ENCODE measurements at regions not wholly inside any gene's neighbourhood (a gene's known extent, or its start where the extent isn't known, plus 50 kb on each side); places are given as distances from the start of the nearest gene placed in this dataset.

DNA sequence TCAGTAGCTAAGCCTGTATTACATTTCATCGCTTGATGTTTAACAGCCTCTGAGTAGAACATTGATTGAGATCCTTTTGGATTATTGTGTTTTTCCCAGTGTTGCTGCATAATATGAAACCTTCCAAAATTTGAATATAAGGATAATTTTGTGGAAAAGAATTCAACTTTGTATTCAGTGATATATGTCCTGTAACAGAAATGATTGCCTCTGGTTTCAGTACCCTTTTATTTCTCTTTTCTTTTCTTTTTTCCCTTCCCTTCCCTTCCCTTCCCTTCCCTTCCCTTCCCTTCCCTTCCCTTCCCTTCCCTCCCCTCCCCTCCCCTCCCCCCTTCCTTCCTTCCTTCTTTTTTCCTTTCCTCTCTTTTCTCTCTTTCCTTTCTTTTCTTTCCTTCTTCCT is 74.6 kb downstream of the UTRN start:
- no peaks in the 10 kb centered on the region; the same call in 1 of the 2 replicates for H4K20me1 ChIP-seq (replicated peaks; ENCODE audit: insufficient read depth)
- H3K36me3 ChIP-seq (ENCODE audit: insufficient read depth) = no peaks in the 10 kb centered on the region
- TF ChIP-seq EZH2 (IDR thresholded peaks at IDR 0.05; ENCODE audit: low read depth, unreplicated experiment) (no peak), POLR2AphosphoS5 (IDR thresholded peaks at IDR 0.05; ENCODE audit: low read depth) (no peak), JUNB (IDR thresholded peaks at IDR 0.05; ENCODE audit: unreplicated experiment) (no peak), NANOG (IDR thresholded peaks at IDR 0.05; ENCODE audit: borderline replicate concordance) (no peak), ZNF114 (CRISPR knock-in tag; IDR thresholded peaks at IDR 0.05) (no peak), CREB1 (CRISPR knock-in tag; IDR thresholded peaks at IDR 0.05; ENCODE audit: low read depth) (no peak), STAT1 (IDR thresholded peaks at IDR 0.05; ENCODE audit: unreplicated experiment) (no peak), CTCF (conservative IDR thresholded peaks at IDR 0.05; ENCODE audit: low read depth in 2 of 2) (no peak), EZH2phosphoT487 (IDR thresholded peaks at IDR 0.05; ENCODE audit: unreplicated experiment) (no peak), ZNF331 (CRISPR knock-in tag; IDR thresholded peaks at IDR 0.05; ENCODE audit: low read depth) (no peak)
- TF ChIP-seq, protein P1, sequence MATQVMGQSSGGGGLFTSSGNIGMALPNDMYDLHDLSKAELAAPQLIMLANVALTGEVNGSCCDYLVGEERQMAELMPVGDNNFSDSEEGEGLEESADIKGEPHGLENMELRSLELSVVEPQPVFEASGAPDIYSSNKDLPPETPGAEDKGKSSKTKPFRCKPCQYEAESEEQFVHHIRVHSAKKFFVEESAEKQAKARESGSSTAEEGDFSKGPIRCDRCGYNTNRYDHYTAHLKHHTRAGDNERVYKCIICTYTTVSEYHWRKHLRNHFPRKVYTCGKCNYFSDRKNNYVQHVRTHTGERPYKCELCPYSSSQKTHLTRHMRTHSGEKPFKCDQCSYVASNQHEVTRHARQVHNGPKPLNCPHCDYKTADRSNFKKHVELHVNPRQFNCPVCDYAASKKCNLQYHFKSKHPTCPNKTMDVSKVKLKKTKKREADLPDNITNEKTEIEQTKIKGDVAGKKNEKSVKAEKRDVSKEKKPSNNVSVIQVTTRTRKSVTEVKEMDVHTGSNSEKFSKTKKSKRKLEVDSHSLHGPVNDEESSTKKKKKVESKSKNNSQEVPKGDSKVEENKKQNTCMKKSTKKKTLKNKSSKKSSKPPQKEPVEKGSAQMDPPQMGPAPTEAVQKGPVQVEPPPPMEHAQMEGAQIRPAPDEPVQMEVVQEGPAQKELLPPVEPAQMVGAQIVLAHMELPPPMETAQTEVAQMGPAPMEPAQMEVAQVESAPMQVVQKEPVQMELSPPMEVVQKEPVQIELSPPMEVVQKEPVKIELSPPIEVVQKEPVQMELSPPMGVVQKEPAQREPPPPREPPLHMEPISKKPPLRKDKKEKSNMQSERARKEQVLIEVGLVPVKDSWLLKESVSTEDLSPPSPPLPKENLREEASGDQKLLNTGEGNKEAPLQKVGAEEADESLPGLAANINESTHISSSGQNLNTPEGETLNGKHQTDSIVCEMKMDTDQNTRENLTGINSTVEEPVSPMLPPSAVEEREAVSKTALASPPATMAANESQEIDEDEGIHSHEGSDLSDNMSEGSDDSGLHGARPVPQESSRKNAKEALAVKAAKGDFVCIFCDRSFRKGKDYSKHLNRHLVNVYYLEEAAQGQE (IDR thresholded peaks at IDR 0.05; ENCODE audit: unreplicated experiment) = no peak
- TF ChIP-seq, protein P2, sequence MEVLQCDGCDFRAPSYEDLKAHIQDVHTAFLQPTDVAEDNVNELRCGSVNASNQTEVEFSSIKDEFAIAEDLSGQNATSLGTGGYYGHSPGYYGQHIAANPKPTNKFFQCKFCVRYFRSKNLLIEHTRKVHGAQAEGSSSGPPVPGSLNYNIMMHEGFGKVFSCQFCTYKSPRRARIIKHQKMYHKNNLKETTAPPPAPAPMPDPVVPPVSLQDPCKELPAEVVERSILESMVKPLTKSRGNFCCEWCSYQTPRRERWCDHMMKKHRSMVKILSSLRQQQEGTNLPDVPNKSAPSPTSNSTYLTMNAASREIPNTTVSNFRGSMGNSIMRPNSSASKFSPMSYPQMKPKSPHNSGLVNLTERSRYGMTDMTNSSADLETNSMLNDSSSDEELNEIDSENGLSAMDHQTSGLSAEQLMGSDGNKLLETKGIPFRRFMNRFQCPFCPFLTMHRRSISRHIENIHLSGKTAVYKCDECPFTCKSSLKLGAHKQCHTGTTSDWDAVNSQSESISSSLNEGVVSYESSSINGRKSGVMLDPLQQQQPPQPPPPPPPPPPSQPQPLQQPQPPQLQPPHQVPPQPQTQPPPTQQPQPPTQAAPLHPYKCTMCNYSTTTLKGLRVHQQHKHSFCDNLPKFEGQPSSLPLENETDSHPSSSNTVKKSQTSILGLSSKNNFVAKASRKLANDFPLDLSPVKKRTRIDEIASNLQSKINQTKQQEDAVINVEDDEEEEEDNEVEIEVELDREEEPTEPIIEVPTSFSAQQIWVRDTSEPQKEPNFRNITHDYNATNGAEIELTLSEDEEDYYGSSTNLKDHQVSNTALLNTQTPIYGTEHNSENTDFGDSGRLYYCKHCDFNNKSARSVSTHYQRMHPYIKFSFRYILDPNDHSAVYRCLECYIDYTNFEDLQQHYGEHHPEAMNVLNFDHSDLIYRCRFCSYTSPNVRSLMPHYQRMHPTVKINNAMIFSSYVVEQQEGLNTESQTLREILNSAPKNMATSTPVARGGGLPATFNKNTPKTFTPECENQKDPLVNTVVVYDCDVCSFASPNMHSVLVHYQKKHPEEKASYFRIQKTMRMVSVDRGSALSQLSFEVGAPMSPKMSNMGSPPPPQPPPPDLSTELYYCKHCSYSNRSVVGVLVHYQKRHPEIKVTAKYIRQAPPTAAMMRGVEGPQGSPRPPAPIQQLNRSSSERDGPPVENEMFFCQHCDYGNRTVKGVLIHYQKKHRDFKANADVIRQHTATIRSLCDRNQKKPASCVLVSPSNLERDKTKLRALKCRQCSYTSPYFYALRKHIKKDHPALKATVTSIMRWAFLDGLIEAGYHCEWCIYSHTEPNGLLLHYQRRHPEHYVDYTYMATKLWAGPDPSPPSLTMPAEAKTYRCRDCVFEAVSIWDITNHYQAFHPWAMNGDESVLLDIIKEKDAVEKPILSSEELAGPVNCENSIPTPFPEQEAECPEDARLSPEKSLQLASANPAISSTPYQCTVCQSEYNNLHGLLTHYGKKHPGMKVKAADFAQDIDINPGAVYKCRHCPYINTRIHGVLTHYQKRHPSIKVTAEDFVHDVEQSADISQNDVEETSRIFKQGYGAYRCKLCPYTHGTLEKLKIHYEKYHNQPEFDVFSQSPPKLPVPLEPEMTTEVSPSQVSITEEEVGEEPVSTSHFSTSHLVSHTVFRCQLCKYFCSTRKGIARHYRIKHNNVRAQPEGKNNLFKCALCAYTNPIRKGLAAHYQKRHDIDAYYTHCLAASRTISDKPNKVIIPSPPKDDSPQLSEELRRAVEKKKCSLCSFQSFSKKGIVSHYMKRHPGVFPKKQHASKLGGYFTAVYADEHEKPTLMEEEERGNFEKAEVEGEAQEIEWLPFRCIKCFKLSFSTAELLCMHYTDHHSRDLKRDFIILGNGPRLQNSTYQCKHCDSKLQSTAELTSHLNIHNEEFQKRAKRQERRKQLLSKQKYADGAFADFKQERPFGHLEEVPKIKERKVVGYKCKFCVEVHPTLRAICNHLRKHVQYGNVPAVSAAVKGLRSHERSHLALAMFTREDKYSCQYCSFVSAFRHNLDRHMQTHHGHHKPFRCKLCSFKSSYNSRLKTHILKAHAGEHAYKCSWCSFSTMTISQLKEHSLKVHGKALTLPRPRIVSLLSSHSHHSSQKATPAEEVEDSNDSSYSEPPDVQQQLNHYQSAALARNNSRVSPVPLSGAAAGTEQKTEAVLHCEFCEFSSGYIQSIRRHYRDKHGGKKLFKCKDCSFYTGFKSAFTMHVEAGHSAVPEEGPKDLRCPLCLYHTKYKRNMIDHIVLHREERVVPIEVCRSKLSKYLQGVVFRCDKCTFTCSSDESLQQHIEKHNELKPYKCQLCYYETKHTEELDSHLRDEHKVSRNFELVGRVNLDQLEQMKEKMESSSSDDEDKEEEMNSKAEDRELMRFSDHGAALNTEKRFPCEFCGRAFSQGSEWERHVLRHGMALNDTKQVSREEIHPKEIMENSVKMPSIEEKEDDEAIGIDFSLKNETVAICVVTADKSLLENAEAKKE (CRISPR knock-in tag; IDR thresholded peaks at IDR 0.05) = no peak
- TF ChIP-seq, protein P3, sequence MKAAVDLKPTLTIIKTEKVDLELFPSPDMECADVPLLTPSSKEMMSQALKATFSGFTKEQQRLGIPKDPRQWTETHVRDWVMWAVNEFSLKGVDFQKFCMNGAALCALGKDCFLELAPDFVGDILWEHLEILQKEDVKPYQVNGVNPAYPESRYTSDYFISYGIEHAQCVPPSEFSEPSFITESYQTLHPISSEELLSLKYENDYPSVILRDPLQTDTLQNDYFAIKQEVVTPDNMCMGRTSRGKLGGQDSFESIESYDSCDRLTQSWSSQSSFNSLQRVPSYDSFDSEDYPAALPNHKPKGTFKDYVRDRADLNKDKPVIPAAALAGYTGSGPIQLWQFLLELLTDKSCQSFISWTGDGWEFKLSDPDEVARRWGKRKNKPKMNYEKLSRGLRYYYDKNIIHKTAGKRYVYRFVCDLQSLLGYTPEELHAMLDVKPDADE (IDR thresholded peaks at IDR 0.05) = no peak
- H3F3A ChIP-seq (replicated peaks; ENCODE audit: low read depth) = no peaks in the 10 kb centered on the region
- no peak overlapping the region for H2AFZ ChIP-seq
- ATAC-seq (no peak), DNase-seq (ENCODE audit: low spot score) (no peak)
- no peaks in the 10 kb centered on the region for H3K27me3 ChIP-seq (ENCODE audit: insufficient read depth)
- Mint-ChIP-seq H3K4me3 (no peak overlapping the region), H3K27ac (no peak overlapping the region), H3K27me3 (ENCODE audit: insufficient read depth, low read depth, poor library complexity) (peaks cover 3% of the 10 kb centered on the region), H3K9me3 (no peaks in the 10 kb centered on the region), H3K36me3 (ENCODE audit: low read depth) (no peaks in the 10 kb centered on the region), H3K4me1 (peaks cover 15% of the 10 kb centered on the region)
- no peak overlapping the region for H3K27ac ChIP-seq (ENCODE audit: low read depth)
- H3K4me1 ChIP-seq (ENCODE audit: insufficient read depth) = peaks cover 4% of the 10 kb centered on the region; the same call in 1 of the 2 replicates
- no peaks in the 10 kb centered on the region for H3K9me2 ChIP-seq (ENCODE audit: insufficient read depth)
- no peak overlapping the region for H3K4me3 ChIP-seq
- H3K4me2 ChIP-seq = no peak overlapping the region
- peaks cover 52% of the 10 kb centered on the region for H3K79me2 ChIP-seq (replicated peaks; ENCODE audit: insufficient read depth)

All from GM23338 (cell line).